ENCODE measurements at regions not wholly inside any gene's neighbourhood (a gene's known extent, or its start where the extent isn't known, plus 50 kb on each side); places are given as distances from the start of the nearest gene placed in this dataset.
"Not testable (repeated sequence)": the region's sequence is repeated elsewhere in the genome, so short reads cannot be mapped to it uniquely, and the experiment has no call there.

GRCh38 chr18:14336017-14336416 is 203.8 kb upstream of the ZNF519 start:
- not testable (repeated sequence) for DNase-seq

DNA sequence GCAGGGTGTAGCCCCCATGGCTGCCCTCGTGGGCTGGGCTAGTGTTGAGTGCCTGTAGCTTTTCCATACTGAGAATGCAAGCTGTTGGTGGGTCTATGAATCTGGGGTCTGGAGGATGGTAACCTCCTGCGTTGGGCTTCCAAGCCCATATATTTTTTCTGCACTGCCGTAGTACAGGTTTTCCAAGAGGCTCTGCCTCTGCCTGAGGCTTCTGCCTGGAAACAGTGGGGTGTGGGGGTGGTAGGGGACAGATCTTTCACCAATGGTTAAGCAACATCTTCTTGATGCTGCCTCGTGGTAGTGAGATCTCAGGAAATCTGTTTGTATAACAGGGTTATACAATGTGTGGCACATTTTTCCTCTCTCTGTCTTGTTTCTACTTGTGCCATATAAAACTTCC is 189.0 kb upstream of the ZNF519 start:
- DNase-seq = not testable (repeated sequence)

DNA sequence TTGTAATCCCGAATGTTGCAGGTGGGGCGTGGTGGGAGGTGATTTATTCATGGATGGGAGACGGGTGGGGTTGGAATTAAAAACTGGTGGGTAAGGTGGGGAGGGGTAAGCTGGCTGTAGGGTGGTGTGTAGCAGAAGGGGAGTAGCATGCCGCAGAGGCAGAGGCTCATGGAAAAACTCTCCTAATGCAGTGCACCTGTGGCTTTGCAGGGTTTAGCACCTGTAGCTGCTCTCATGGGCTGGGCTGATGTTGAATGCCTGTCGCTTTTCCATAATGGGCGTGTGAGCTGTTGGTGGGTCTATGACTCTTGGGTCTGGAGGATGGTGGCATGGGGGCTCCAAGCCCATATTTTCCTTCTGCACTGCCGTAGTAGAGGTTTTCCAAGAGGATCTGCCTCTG is 169.0 kb upstream of the ZNF519 start:
- not testable (repeated sequence) for DNase-seq

- DNase-seq = not testable (repeated sequence)
Measured at GRCh38 chr18:14295081-14295480, 162.8 kb upstream of the ZNF519 start.

- DNase-seq = no peak
Measured at GRCh38 chr18:14285053-14285452, 152.8 kb upstream of the ZNF519 start.

- not testable (repeated sequence) for DNase-seq
Measured at GRCh38 chr18:14275391-14275790, 143.2 kb upstream of the ZNF519 start.

- DNase-seq = not testable (repeated sequence)
Measured at GRCh38 chr18:14265637-14266410, 133.6 kb upstream of the ZNF519 start.

- not testable (repeated sequence) for DNase-seq
Measured at GRCh38 chr18:14262786-14263185, 130.6 kb upstream of the ZNF519 start.

- DNase-seq = not testable (repeated sequence)
Measured at GRCh38 chr18:14250084-14250677, 117.9 kb upstream of the ZNF519 start.

DNA sequence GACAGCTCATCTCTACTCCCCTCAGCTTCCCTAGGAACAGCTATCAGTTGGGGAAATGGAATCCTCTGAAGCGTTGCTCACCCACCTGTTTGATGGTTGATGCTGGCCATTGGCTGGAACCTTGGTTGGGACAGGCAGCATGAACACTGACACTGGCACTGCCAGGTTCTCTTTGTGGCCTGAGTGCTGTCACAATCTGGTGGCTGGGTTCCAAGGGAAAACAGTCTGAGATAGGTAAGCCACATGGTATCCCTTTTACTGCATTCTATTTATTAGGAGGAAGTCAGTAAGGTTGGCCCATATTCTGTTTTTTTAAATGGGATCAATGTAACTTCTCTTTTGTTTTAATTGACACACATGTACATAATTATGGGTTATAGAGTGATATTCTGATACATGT is 107.0 kb upstream of the ZNF519 start:
- DNase-seq = not testable (repeated sequence)

- DNase-seq = not testable (repeated sequence)
Measured at GRCh38 chr18:14236356-14237048, 104.3 kb upstream of the ZNF519 start.

GRCh38 chr18:14225286-14225679 is 93.0 kb upstream of the ZNF519 start:
- not testable (repeated sequence) for DNase-seq

GRCh38 chr18:14224551-14225285 is 92.5 kb upstream of the ZNF519 start:
- not testable (repeated sequence) for DNase-seq

- DNase-seq = not testable (repeated sequence)
Measured at GRCh38 chr18:14223919-14224318, 91.7 kb upstream of the ZNF519 start.

GRCh38 chr18:14223231-14223822 is 91.1 kb upstream of the ZNF519 start:
- DNase-seq = not testable (repeated sequence)

- not testable (repeated sequence) for DNase-seq
Measured at GRCh38 chr18:14222354-14223221, 90.4 kb upstream of the ZNF519 start.

GRCh38 chr18:14221689-14222088 is 89.5 kb upstream of the ZNF519 start:
- no peak for DNase-seq

- not testable (repeated sequence) for DNase-seq
Measured at GRCh38 chr18:14215952-14216351, 83.7 kb upstream of the ZNF519 start.

DNA sequence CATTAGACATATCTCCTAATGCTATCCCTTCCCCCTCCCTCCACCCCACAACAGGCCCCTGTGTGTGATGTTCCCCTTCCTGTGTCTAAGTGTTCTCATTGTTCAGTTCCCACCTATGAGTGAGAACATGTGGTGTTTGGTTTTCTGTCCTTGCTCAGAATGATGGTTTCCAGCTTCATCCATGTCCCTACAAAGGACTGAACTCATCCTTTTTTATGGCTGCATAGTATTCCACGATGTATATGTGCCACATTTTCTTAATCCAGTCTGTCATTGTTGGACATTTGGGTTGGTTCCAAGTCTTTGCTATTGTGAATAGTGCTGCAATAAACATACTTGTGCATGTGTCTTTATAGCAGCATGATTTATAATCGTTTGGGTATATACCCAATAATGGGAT is 71.2 kb upstream of the ZNF519 start:
- not testable (repeated sequence) for DNase-seq

- not testable (repeated sequence) for DNase-seq
Measured at GRCh38 chr18:14190776-14191442, 58.7 kb upstream of the ZNF519 start.
